B cell (primary cell): ENCODE measurements at regions not wholly inside any gene's neighbourhood (a gene's known extent, or its start where the extent isn't known, plus 50 kb on each side); places are given as distances from the start of the nearest gene placed in this dataset.
A peak's percentile ranks its signal among the peaks of the same experiment; 100 is the strongest.

Experiments
- ATAC-seq: fragments of 200-7000 bp; cut with Tn5 transposase; one replicate; pipeline ENCODE4 v1.10.0; 2021; ENCODE audit warnings: low read depth, mild to moderate bottlenecking, moderate number of reproducible peaks, moderate library complexity
- CTCF ChIA-PET: fragments of 350-600 bp; sonication (Branson Sonifier 250); formaldehyde crosslinking; loops from one replicate; lab custom pipeline; 2021; ENCODE audit warnings: antibody characterized with exemption, inconsistent platforms; lab: Charles Lee
- POLR2A ChIA-PET: fragments of 350-600 bp; sonication (Branson Sonifier 250); formaldehyde crosslinking; loops from one replicate; lab custom pipeline; 2021; ENCODE audit warnings: antibody characterized with exemption; lab: Charles Lee
- DNase-seq: peaks from one replicate; pipeline ENCODE4 v3.0.0; 2013
- H2AFZ ChIP-seq: 2 replicates; pipeline ENCODE4 v1.6.1; 2012; ENCODE audit warnings: mild to moderate bottlenecking, low read depth, low read length; ENCODE audit not compliant: insufficient read depth, poor library complexity, severe bottlenecking
- H3K27ac ChIP-seq, 2 donors: 1 replicate in 1 of 2; 2 replicates in 1 of 2; pipeline ENCODE4 v1.5.1; 2012 to 2013; ENCODE audit warnings: low read length in 2 of 2, mild to moderate bottlenecking in 2 of 2, moderate library complexity in 1 of 2
- H3K27me3 ChIP-seq, 4 experiments: fragments of 200-600 bp in 1 of 4; sonication (generic) in 1 of 4; replicated peaks in 1 of 4; 1 replicate in 2 of 4; 2 replicates in 2 of 4; pipeline versions ENCODE4 v1.6.1 to v1.7.0; 2013 to 2016; ENCODE audit warnings: low read length in 3 of 4, mild to moderate bottlenecking in 2 of 4, mixed read lengths in 1 of 4, moderate library complexity in 1 of 4; ENCODE audit not compliant: insufficient read depth in 4 of 4, control insufficient read depth in 3 of 4; ENCODE audit errors: control extremely low read depth in 1 of 4
- H3K36me3 ChIP-seq, 2 experiments: replicated peaks in 1 of 2; 1 replicate in 1 of 2; 2 replicates in 1 of 2; pipeline versions ENCODE4 v1.6.1 to v1.7.1; 2013; ENCODE audit warnings: low read length in 1 of 2; ENCODE audit not compliant: insufficient read depth in 2 of 2, control insufficient read depth in 1 of 2; ENCODE audit errors: control extremely low read depth in 1 of 2, extremely low read depth in 1 of 2
- H3K4me1 ChIP-seq, 2 donors: fragments of 200-600 bp in 1 of 2; sonication (generic) in 1 of 2; 1 replicate in 1 of 2; 2 replicates in 1 of 2; pipeline versions ENCODE4 v1.5.1 to v1.6.1; 2013 to 2017; ENCODE audit warnings: low read length in 2 of 2; ENCODE audit not compliant: control insufficient read depth in 2 of 2, insufficient read depth in 2 of 2
- H3K4me2 ChIP-seq: replicated peaks from 2 replicates; pipeline ENCODE3; 2012; ENCODE audit warnings: mild to moderate bottlenecking, low read depth, low read length; ENCODE audit not compliant: poor library complexity, severe bottlenecking
- H3K4me3 ChIP-seq, 5 experiments: fragments of 200-600 bp in 1 of 5; sonication (generic) in 1 of 5; 1 replicate in 3 of 5; 2 replicates in 2 of 5; pipeline versions ENCODE4 v1.5.1 to v1.7.0; 2011 to 2016; ENCODE audit warnings: low read length in 4 of 5, mild to moderate bottlenecking in 4 of 5, low read depth in 2 of 5, control low read depth in 1 of 5, moderate library complexity in 1 of 5; ENCODE audit not compliant: insufficient read depth in 1 of 5; ENCODE audit errors: control extremely low read depth in 1 of 5, extremely low read depth in 1 of 5
- H3K79me2 ChIP-seq: fragments of 200-600 bp; sonication (generic); one replicate; pipeline ENCODE4 v1.6.0; 2016; ENCODE audit warnings: low read length; ENCODE audit not compliant: control insufficient read depth, insufficient read depth
- H3K9ac ChIP-seq: fragments of 200-600 bp; sonication (generic); 2 replicates; pipeline ENCODE4 v1.6.1; 2017; ENCODE audit warnings: mild to moderate bottlenecking, low read length, moderate library complexity
- H3K9me3 ChIP-seq, 3 donors: one replicate each; pipeline versions ENCODE4 v1.6.1 to v1.7.1; 2013; ENCODE audit warnings: low read length in 2 of 3; ENCODE audit not compliant: control insufficient read depth in 2 of 3, insufficient read depth in 1 of 3; ENCODE audit errors: control extremely low read depth in 1 of 3
- H4K20me1 ChIP-seq: 2 replicates; pipeline ENCODE4 v1.6.0; 2012; ENCODE audit warnings: mild to moderate bottlenecking, low read length; ENCODE audit not compliant: insufficient read depth, control insufficient read depth, poor library complexity, severe bottlenecking
- H3K27ac Mint-ChIP-seq: one replicate; pipeline ENCODE4 v1.8.0; 2021; ENCODE audit warnings: mixed read lengths
- H3K27me3 Mint-ChIP-seq: one replicate; pipeline ENCODE4 v1.8.0; 2021; ENCODE audit warnings: mixed read lengths
- H3K4me1 Mint-ChIP-seq: one replicate; pipeline ENCODE4 v1.8.0; 2021; ENCODE audit warnings: mixed read lengths
- H3K4me3 Mint-ChIP-seq: one replicate; pipeline ENCODE4 v1.8.0; 2021; ENCODE audit warnings: mixed read lengths
- H3K9me3 Mint-ChIP-seq: one replicate; pipeline ENCODE4 v1.8.0; 2022; ENCODE audit warnings: mixed read lengths; ENCODE audit not compliant: insufficient read depth
- CTCF ChIP-seq: fragments of 200-600 bp; IDR thresholded peaks from one replicate; pipeline ENCODE4 v1.8.0; 2022; ENCODE audit warnings: antibody characterized with exemption, mild to moderate bottlenecking
- EZH2 ChIP-seq: IDR thresholded peaks from 2 replicates; pipeline ENCODE4 v1.6.1; 2012; ENCODE audit warnings: borderline replicate concordance, low read depth, mild to moderate bottlenecking, moderate library complexity, low read length; ENCODE audit not compliant: insufficient read depth, poor library complexity, severe bottlenecking
- WGBS: methylation state at CpG from one replicate; pipeline ENCODE4 v1.1.5; 2013; ENCODE audit warnings: missing lambda C conversion rate; ENCODE audit not compliant: insufficient coverage; 5-methylcytosine and 5-hydroxymethylcytosine counted together
- intact Hi-C: fragments of 100-400 bp; cut with micrococcal nuclease; formaldehyde crosslinking; loops from one replicate; pipeline ENCODE4 v1.10.0; 2022

GRCh38 chr5:158289967-158290366 lies 431.0 kb upstream of the CLINT1 start:
- CTCF ChIA-PET = no interaction called here
- H3K27ac Mint-ChIP-seq = no peak overlapping the region
- Histone ChIP-seq H3K27me3 (no peaks in the 10 kb centered on the region), H3K27ac (no peak overlapping the region), H2AFZ (no peak overlapping the region), H4K20me1 (no peaks in the 10 kb centered on the region), H3K4me1 (no peaks in the 10 kb centered on the region), H3K36me3 (no peaks in the 10 kb centered on the region), H3K4me3 (no peak overlapping the region), H3K9me3 (peaks cover 0 to 5% (median 3%) of the 10 kb centered on the region in 3 donors), H3K4me2 (no peak overlapping the region), H3K79me2 (no peaks in the 10 kb centered on the region), H3K9ac (no peak overlapping the region)
- H3K4me1 Mint-ChIP-seq = no peaks in the 10 kb centered on the region
- no CpG with 5 or more reads among the region's 1 CpG for WGBS
- H3K4me3 Mint-ChIP-seq = no peak overlapping the region
- intact Hi-C loops = no loop called here
- peaks cover 3% of the 10 kb centered on the region for H3K9me3 Mint-ChIP-seq
- DNase-seq (no peak), ATAC-seq (no peak)
- H3K27me3 Mint-ChIP-seq = no peaks in the 10 kb centered on the region
- POLR2A ChIA-PET = no interaction called here
- TF ChIP-seq EZH2 = no peak
- no peak for TF ChIP-seq CTCF

GRCh38 chr5:158288272-158288657 lies 429.3 kb upstream of the CLINT1 start:
- no peaks in the 10 kb centered on the region for H3K27me3 ChIP-seq
- intact Hi-C loops = no loop called here
- no peak overlapping the region for H3K4me2 ChIP-seq
- no peak for ATAC-seq
- no peak overlapping the region for H3K9ac ChIP-seq
- H3K79me2 ChIP-seq = no peaks in the 10 kb centered on the region
- ChIA-PET POLR2A (no interaction called here), CTCF (no interaction called here)
- peaks cover 0 to 3% (median 2%) of the 10 kb centered on the region in 3 donors for H3K9me3 ChIP-seq
- H4K20me1 ChIP-seq = no peaks in the 10 kb centered on the region
- Mint-ChIP-seq H3K27ac (no peak overlapping the region), H3K4me1 (no peaks in the 10 kb centered on the region), H3K9me3 (peaks cover under 1% of the 10 kb centered on the region), H3K4me3 (no peak overlapping the region), H3K27me3 (no peaks in the 10 kb centered on the region)
- H2AFZ ChIP-seq = peak overlapping the region; percentile 14
- TF ChIP-seq CTCF (no peak), EZH2 (no peak)
- no peak overlapping the region for H3K4me3 ChIP-seq
- 100% methylated on average over 1 of the region's 1 CpG for WGBS
- no peak for DNase-seq
- H3K36me3 ChIP-seq = no peaks in the 10 kb centered on the region
- H3K4me1 ChIP-seq = peaks cover 0 to 1% of the 10 kb centered on the region in 2 donors
- H3K27ac ChIP-seq = no peak overlapping the region
